ENCODE measurements at regions not wholly inside any gene's neighbourhood (a gene's known extent, or its start where the extent isn't known, plus 50 kb on each side); places are given as distances from the start of the nearest gene placed in this dataset.

DNA sequence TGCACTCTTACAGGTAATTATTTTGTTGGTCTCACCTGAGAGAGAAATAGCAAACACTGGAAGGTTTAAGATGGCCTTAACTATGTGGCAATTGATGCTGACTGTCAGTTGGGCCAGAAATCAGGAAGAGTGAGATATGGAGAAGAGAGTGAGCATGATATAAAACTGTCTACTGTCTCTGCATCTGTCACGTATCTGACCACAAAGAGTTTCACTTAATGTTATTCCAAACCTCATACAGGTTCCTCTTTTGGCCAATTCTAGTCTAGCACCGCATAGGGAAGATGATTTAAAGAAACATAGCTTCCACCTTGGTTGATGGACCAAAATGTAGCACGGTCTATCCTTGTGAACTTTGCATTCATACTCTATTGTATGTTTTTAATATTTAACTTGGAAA is 381.0 kb upstream of the BOD1L1 start:
- Histone ChIP-seq H3K4me3 (no peak overlapping the region), H3K27me3 (no peaks in the 10 kb centered on the region), H3K27ac (no peak overlapping the region), H3K36me3 (no peaks in the 10 kb centered on the region), H3K4me1 (no peaks in the 10 kb centered on the region), H3K9me3 (no peaks in the 10 kb centered on the region)
- intact Hi-C loops (cut with DNase I; ENCODE audit: low total_unique reads) = no loop called here
- DNase-seq = no peak
- TF ChIP-seq, protein P1, sequence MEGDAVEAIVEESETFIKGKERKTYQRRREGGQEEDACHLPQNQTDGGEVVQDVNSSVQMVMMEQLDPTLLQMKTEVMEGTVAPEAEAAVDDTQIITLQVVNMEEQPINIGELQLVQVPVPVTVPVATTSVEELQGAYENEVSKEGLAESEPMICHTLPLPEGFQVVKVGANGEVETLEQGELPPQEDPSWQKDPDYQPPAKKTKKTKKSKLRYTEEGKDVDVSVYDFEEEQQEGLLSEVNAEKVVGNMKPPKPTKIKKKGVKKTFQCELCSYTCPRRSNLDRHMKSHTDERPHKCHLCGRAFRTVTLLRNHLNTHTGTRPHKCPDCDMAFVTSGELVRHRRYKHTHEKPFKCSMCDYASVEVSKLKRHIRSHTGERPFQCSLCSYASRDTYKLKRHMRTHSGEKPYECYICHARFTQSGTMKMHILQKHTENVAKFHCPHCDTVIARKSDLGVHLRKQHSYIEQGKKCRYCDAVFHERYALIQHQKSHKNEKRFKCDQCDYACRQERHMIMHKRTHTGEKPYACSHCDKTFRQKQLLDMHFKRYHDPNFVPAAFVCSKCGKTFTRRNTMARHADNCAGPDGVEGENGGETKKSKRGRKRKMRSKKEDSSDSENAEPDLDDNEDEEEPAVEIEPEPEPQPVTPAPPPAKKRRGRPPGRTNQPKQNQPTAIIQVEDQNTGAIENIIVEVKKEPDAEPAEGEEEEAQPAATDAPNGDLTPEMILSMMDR (IDR thresholded peaks at IDR 0.05) = no peak

- intact Hi-C loops (cut with DNase I; ENCODE audit: low total_unique reads) = no loop called here
- Histone ChIP-seq H3K36me3 (no peaks in the 10 kb centered on the region), H3K4me3 (no peak overlapping the region), H3K27me3 (no peaks in the 10 kb centered on the region), H3K9me3 (peaks cover 0 to 4% (median 0%) of the 10 kb centered on the region in 3 donors), H3K4me1 (no peaks in the 10 kb centered on the region), H3K27ac (no peak overlapping the region)
- no peak for DNase-seq
- TF ChIP-seq, protein P1 (IDR thresholded peaks at IDR 0.05) = no peak
These were observed 390.8 kb upstream of the BOD1L1 start for GRCh38 chr4:14018191-14018853.

DNA sequence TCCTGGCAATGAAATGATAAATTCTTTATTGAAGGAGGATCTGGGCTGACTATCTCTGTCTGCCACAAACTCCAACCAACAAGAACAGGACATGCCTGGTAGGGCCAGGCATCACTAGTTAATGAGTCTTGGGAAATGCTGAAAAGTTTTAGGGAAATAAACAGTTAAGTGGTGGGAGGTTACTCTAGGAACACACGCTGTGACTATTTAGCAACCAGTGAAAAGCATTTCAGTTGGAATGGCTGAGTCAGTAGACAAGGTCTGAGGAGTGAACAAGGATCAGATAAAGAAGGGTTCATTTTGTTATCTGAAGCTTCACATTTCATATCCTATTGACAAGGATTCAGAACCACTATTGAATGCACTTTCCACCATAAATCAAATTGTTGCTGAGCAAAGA is 394.9 kb upstream of the BOD1L1 start:
- Histone ChIP-seq H3K27me3 (no peaks in the 10 kb centered on the region), H3K4me3 (no peak overlapping the region), H3K36me3 (no peaks in the 10 kb centered on the region), H3K4me1 (no peaks in the 10 kb centered on the region), H3K27ac (no peak overlapping the region), H3K9me3 (no peaks in the 10 kb centered on the region)
- DNase-seq = no peak
- intact Hi-C loops (cut with DNase I; ENCODE audit: low total_unique reads) = no loop called here
- TF ChIP-seq, protein P1 (IDR thresholded peaks at IDR 0.05) = no peak

DNA sequence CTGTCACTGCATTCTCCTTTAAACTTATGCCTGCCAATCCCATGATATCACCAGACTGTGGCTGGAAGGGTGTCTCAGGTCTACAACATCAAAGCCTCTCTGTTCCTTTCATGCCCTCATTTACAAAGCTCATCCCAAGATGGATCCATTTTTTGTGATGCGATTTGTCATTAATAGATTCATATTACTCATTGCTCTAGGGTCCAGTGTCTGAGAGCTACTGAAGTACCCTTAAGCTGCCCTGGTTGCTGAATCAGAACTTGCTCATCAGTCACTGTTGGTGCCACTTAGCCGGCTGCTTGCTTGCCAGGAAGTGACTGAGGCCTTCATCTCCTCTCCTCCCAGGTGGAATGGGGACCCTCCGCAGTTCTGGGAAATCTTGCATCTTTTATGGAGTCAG is 395.5 kb upstream of the BOD1L1 start:
- no peak overlapping the region for H3K27ac ChIP-seq
- H3K27me3 ChIP-seq = no peaks in the 10 kb centered on the region
- TF ChIP-seq, protein P1 (IDR thresholded peaks at IDR 0.05) = no peak
- no peak overlapping the region for H3K4me3 ChIP-seq
- intact Hi-C loops (cut with DNase I; ENCODE audit: low total_unique reads) = no loop called here
- H3K4me1 ChIP-seq = no peaks in the 10 kb centered on the region
- DNase-seq = no peak
- no peaks in the 10 kb centered on the region for H3K9me3 ChIP-seq
- no peaks in the 10 kb centered on the region for H3K36me3 ChIP-seq

GRCh38 chr4:14023896-14024295 is 396.4 kb upstream of the BOD1L1 start:
- intact Hi-C loops (cut with DNase I; ENCODE audit: low total_unique reads) = no loop called here
- Histone ChIP-seq H3K36me3 (no peaks in the 10 kb centered on the region), H3K27me3 (no peaks in the 10 kb centered on the region), H3K9me3 (no peaks in the 10 kb centered on the region), H3K27ac (no peak overlapping the region), H3K4me1 (peaks cover 0 to 6% (median 0%) of the 10 kb centered on the region in 4 donors), H3K4me3 (no peak overlapping the region)
- DNase-seq = no peak
- TF ChIP-seq, protein P1 (IDR thresholded peaks at IDR 0.05) = no peak

- TF ChIP-seq, protein P1 (IDR thresholded peaks at IDR 0.05) = no peak
- DNase-seq = no peak
These were observed 397.6 kb upstream of the BOD1L1 start for GRCh38 chr4:14025111-14025510.

More at GRCh38 chr4:14025111-14025510, 397.6 kb upstream of the BOD1L1 start:
- Histone ChIP-seq H3K9me3 (no peaks in the 10 kb centered on the region), H3K27me3 (no peaks in the 10 kb centered on the region), H3K27ac (no peak overlapping the region), H3K4me1 (peaks cover 0 to 15% (median 0%) of the 10 kb centered on the region in 4 donors), H3K36me3 (no peaks in the 10 kb centered on the region), H3K4me3 (no peak overlapping the region)
- intact Hi-C loops (cut with DNase I; ENCODE audit: low total_unique reads) = no loop called here

Measured in tibial artery (tissue), 4 donors.